HUES6 (cell line): ENCODE measurements at regions not wholly inside any gene's neighbourhood (a gene's known extent, or its start where the extent isn't known, plus 50 kb on each side); places are given as distances from the start of the nearest gene placed in this dataset.

Experiments
- H3K27ac ChIP-seq: 2 replicates; pipeline ENCODE4 v1.7.0; 2013; ENCODE audit warnings: low read depth, mild to moderate bottlenecking, low read length, inconsistent platforms
- H3K27me3 ChIP-seq: 2 replicates; pipeline ENCODE4 v1.6.1; 2013; ENCODE audit warnings: low read length; ENCODE audit not compliant: control insufficient read depth, insufficient read depth
- H3K36me3 ChIP-seq: 2 replicates; pipeline ENCODE4 v1.6.1; 2013; ENCODE audit warnings: low read length; ENCODE audit not compliant: control insufficient read depth, insufficient read depth
- H3K4me1 ChIP-seq: 2 replicates; pipeline ENCODE4 v1.6.1; 2013; ENCODE audit warnings: low read length; ENCODE audit not compliant: control insufficient read depth, insufficient read depth
- H3K4me3 ChIP-seq: 2 replicates; pipeline ENCODE4 v1.5.1; 2013; ENCODE audit warnings: low read depth, low read length
- H3K9ac ChIP-seq: one replicate; pipeline ENCODE4 v1.6.1; 2013; ENCODE audit warnings: mild to moderate bottlenecking, low read length
- H3K9me3 ChIP-seq: 2 replicates; pipeline ENCODE4 v1.6.1; 2013; ENCODE audit warnings: low read depth, low read length; ENCODE audit not compliant: control insufficient read depth, insufficient read depth

DNA sequence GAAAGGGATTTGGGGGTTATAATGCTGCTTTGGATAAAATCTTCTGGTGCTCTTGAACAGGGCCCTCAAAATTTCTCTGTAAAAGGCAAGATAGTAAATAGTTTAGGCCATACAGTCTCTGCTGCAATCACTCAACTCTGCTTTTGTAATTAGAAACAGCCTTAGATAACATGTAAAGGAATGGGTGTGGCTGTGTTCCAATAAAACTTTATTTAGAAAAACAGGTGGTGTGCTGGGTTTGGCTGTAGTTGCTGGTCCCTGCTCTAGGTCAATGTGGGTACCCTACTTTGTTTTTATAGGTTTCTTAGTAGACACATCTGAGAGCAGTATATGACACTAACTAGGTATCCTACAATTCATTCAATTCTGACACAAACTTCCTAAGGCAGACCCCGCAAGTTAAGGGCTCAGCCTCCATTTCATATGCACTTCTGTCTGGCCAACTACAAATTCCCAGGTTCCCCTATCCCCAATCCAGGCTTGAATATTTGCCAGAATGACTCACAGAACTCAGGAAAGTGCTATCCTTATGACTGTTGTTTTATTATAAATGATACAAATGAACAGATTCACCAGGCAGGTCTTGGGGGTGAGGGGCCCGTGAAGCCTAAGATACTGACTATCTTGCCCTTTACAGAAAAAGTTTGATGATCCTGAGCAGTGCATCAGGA is 349.9 kb downstream of the RPS24 start:
- Histone ChIP-seq H3K9me3 (peaks cover 8% of the 10 kb centered on the region), H3K27ac (no peak overlapping the region), H3K9ac (no peak overlapping the region), H3K36me3 (no peaks in the 10 kb centered on the region), H3K4me1 (no peaks in the 10 kb centered on the region), H3K27me3 (no peaks in the 10 kb centered on the region), H3K4me3 (no peak overlapping the region)

DNA sequence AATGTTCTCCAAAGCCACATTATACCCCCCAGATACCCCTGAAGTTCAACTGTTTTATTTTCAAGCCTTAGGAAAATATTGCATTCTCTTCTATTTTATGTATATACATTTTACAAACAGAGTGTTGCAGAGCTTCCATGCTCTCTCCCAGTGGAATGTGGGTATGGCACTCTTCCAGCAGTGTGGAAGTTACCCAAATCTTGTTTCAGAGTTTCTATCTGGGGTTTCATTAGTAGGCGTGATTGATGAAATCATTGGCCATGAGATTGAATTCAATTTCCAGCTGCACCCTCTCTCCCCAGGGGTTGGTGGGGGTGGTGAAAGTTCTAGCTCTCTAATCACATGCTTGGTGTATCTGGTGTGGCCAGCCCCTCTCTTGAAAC is 350.4 kb downstream of the RPS24 start:
- Histone ChIP-seq H3K27ac (no peak overlapping the region), H3K36me3 (no peaks in the 10 kb centered on the region), H3K9ac (no peak overlapping the region), H3K4me1 (no peaks in the 10 kb centered on the region), H3K9me3 (peaks cover 7% of the 10 kb centered on the region), H3K4me3 (no peak overlapping the region), H3K27me3 (no peaks in the 10 kb centered on the region)

DNA sequence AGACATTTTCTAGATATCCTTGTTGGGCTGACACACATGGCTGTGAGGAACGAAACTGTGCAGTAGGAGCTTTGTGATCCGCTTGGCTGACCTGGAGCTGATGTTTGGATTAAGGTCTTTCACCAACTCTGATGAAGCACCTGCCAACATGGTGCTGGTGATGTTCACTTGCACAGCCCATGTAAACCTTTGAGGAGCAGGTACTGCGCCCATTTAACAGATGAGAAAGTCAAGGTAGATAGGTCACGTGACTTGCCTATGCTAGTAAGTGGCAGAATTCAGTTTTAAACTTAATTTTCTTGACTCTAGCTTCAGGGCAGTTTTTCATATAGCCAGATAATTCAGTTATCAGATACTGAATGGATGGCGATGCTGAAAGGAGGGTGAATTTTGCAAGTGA is 351.9 kb downstream of the RPS24 start:
- Histone ChIP-seq H3K9me3 (no peaks in the 10 kb centered on the region), H3K27ac (no peak overlapping the region), H3K36me3 (no peaks in the 10 kb centered on the region), H3K4me3 (no peak overlapping the region), H3K4me1 (no peaks in the 10 kb centered on the region), H3K27me3 (no peaks in the 10 kb centered on the region), H3K9ac (no peak overlapping the region)

DNA sequence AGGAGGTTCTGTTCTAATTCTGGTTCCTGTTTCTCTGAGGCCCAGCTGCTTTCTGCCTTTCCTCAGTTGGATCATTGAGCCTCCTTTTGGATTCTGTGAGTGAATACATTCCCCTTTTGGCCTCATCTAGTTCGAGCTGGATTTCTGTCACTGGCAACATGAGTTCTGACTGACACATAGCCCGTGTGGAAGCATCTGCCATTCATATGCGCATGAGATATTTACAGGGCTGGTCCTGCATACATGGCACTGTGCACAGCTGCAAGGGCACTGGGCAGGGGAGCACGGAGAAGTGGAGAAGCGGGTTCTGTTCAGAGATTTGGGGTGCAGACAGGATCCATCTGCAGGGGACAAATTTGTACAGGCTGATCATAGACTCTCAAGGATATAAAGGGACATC is 352.8 kb downstream of the RPS24 start:
- Histone ChIP-seq H3K36me3 (no peaks in the 10 kb centered on the region), H3K27ac (no peak overlapping the region), H3K4me3 (no peak overlapping the region), H3K9ac (no peak overlapping the region), H3K27me3 (no peaks in the 10 kb centered on the region), H3K4me1 (no peaks in the 10 kb centered on the region), H3K9me3 (no peaks in the 10 kb centered on the region)

DNA sequence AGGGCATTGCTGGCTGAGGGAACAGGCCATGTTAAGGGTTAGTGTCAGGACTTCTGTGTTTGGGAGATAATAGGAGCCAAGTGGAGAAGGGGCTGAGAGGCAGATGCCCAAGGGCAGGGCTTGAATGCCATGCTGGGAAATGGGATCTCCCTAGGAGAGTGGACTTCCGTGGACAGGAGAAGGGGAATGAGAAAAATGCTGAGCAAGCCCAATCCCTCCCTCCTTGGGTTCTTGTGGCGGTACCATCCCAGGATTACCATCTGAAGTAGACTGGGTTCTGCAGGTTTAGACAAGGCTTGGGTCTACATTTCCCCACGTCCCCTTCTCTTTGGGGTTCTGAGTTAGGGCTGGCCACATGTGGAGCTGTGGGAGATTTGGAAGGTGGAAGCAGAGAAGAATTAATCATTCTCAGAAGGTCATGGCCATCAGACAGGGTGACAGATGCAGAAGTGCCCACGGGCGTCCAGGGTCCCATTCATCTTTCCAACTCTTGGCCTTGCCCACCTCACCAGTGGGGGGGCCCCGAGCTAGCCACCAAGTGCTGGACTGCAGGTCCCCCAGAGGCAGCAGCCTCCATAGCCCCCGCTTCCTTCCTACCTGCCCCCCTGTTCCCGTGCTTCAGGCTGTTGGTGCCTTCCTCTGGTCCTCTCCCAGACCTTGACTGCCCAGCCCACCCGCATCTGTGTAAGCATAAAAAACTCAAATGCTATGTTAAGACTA is 354.8 kb downstream of the RPS24 start:
- Histone ChIP-seq H3K9ac (no peak overlapping the region), H3K36me3 (no peaks in the 10 kb centered on the region), H3K4me3 (no peak overlapping the region), H3K4me1 (no peaks in the 10 kb centered on the region), H3K27me3 (no peaks in the 10 kb centered on the region), H3K9me3 (no peaks in the 10 kb centered on the region), H3K27ac (no peak overlapping the region)

DNA sequence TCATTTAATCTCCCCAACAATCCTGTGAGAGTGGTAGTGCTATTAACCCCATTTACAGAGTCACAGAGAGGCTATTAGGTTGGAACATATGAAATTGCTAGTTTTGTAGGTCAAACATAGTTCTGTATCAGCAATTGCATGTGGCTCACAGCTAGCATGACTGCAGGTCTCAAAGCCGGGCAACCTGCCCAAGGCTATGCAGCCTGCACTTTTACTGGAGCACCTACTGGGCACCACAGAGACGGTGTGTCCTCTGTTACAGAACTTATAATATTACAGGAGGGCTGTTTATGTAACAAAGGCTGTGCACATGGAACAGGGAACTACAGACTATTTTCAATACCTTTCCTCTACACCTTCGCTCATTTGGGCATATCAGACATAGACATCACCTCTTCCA is 355.8 kb downstream of the RPS24 start:
- no peaks in the 10 kb centered on the region for H3K4me1 ChIP-seq
- no peak overlapping the region for H3K27ac ChIP-seq
- no peaks in the 10 kb centered on the region for H3K9me3 ChIP-seq
- H3K36me3 ChIP-seq = no peaks in the 10 kb centered on the region
- H3K4me3 ChIP-seq = no peak overlapping the region
- no peak overlapping the region for H3K9ac ChIP-seq
- no peaks in the 10 kb centered on the region for H3K27me3 ChIP-seq

DNA sequence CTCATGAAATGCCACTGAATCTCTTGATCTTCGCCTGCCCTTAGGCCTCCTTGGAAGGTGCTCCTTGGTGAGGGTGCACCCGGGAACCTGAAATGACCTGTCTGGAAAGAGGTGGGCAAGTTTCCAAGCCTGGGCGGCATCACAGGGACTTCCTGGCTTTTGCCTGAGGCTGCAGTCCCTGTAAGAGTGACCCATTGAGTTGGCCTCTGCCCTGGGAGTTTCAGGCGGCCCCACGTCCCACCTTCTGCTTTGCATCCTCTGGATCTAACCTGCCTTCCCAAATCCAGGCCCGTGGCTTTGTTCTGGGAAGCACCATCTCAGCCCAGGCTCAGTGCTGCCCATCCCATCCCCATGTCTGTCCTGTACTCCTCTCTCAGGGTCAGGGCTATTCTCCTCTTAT is 356.4 kb downstream of the RPS24 start:
- Histone ChIP-seq H3K4me3 (no peak overlapping the region), H3K27ac (no peak overlapping the region), H3K9me3 (no peaks in the 10 kb centered on the region), H3K36me3 (no peaks in the 10 kb centered on the region), H3K9ac (no peak overlapping the region), H3K4me1 (no peaks in the 10 kb centered on the region), H3K27me3 (no peaks in the 10 kb centered on the region)

DNA sequence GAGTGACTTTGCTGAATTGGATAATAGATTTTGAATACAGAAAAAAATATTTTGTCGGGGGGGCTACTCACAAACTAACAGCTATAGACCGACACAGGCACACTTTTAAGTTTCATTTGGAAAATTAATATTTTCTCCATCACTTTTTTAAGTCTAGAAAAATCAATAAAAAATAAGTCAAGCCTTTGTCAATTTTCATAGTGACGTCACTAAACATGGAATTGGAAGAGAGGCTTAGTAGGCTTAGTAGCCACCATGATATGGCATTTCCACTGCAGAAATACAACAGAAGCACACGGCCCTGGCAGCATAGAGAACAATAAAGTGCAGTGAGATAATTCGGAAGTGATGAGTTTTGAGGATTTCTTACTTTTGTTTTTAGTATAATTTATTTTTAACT is 357.2 kb downstream of the RPS24 start:
- Histone ChIP-seq H3K9me3 (no peaks in the 10 kb centered on the region), H3K4me1 (no peaks in the 10 kb centered on the region), H3K36me3 (no peaks in the 10 kb centered on the region), H3K9ac (no peak overlapping the region), H3K27ac (no peak overlapping the region), H3K4me3 (no peak overlapping the region), H3K27me3 (no peaks in the 10 kb centered on the region)

DNA sequence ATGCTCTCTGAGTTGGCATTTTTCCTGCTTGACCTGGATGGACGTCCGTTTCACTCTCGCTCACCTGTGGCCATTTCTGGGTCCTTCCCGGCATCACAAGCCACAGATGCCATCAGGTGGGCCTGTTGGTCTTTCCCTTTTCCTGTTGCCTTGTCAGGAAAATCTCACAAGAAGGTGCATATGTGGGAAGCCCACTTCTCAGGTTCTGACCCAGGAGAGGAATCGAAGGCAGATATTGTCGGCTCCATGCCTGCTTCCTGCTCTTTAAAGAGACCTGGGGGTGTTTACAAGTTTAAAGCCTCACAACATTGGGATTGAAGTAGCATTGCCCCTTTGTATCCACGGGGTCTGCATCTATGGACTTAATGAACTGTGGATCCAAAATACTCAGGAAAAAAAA is 357.9 kb downstream of the RPS24 start:
- no peaks in the 10 kb centered on the region for H3K36me3 ChIP-seq
- H3K27ac ChIP-seq = no peak overlapping the region
- no peaks in the 10 kb centered on the region for H3K9me3 ChIP-seq
- no peak overlapping the region for H3K9ac ChIP-seq
- H3K27me3 ChIP-seq = no peaks in the 10 kb centered on the region
- no peak overlapping the region for H3K4me3 ChIP-seq
- no peaks in the 10 kb centered on the region for H3K4me1 ChIP-seq

DNA sequence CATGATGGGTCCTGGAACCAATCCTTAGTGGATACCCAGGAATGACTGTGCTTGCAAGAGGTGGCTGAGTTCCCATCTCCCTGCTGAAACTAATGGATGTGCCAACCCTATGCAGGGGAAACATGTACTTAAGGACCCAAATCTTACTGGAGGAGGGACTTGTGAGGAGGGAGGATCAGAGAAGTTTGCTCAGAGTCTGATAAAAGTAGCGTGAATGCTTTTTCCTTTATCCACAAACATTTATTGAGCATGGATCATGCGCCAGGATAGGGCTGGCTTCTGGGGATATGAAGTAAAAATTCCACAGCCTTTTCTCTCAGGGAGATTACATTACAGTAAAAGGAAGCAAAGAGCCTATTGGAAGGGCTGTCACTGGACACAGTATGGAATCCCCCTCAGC is 358.5 kb downstream of the RPS24 start:
- Histone ChIP-seq H3K27ac (no peak overlapping the region), H3K9me3 (no peaks in the 10 kb centered on the region), H3K9ac (no peak overlapping the region), H3K36me3 (no peaks in the 10 kb centered on the region), H3K27me3 (no peaks in the 10 kb centered on the region), H3K4me1 (peaks cover 3% of the 10 kb centered on the region; the same call in 1 of the 2 replicates), H3K4me3 (no peak overlapping the region)

DNA sequence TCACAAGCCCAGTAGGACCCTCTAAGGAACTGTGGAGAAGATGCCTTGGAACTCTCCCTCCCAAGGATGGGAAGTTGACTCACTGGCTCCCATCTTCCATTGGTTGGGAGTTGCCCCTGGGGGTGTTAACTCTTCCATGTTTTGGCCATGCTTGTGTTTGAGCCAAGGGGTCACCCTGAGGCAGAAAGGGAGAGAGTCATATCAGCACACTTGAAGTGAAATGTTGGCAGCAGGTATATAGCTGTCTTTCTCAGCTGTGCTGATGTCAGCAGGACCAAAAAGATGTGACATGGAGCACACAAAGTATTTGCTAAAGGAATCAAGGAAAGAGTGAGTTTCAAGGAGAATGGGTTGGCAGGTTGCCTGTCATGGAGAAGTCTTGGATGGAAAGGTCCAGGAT is 359.4 kb downstream of the RPS24 start:
- Histone ChIP-seq H3K9me3 (no peaks in the 10 kb centered on the region), H3K9ac (no peak overlapping the region), H3K27me3 (no peaks in the 10 kb centered on the region), H3K36me3 (no peaks in the 10 kb centered on the region), H3K4me3 (no peak overlapping the region), H3K4me1 (peaks cover 4% of the 10 kb centered on the region; the same call in 1 of the 2 replicates), H3K27ac (no peak overlapping the region)
